Loucy (cell line): ENCODE measurements at regions not wholly inside any gene's neighbourhood (a gene's known extent, or its start where the extent isn't known, plus 50 kb on each side); places are given as distances from the start of the nearest gene placed in this dataset.

Source experiments
- H2AFZ ChIP-seq: fragments of 200-600 bp; sonication (generic); 2 replicates; pipeline ENCODE4 v1.6.0; 2016; ENCODE audit warnings: antibody characterized with exemption, mild to moderate bottlenecking, low read length, moderate library complexity
- H3F3A ChIP-seq: fragments of 200-600 bp; 2 replicates; pipeline ENCODE4 v1.6.0; 2016; ENCODE audit warnings: antibody characterized with exemption, low read depth, mild to moderate bottlenecking
- H3K27me3 ChIP-seq: fragments of 200-600 bp; sonication (generic); 2 replicates; pipeline ENCODE4 v1.6.1; 2014; ENCODE audit warnings: low read length, mild to moderate bottlenecking; ENCODE audit not compliant: insufficient read depth, poor library complexity, severe bottlenecking
- H3K36me3 ChIP-seq: fragments of 200-600 bp; sonication (generic); 2 replicates; pipeline ENCODE4 v1.6.1; 2016; ENCODE audit warnings: low read length; ENCODE audit not compliant: insufficient read depth
- H3K4me1 ChIP-seq: fragments of 200-600 bp; sonication (generic); 2 replicates; pipeline ENCODE4 v1.5.1; 2014; ENCODE audit warnings: low read length, mild to moderate bottlenecking; ENCODE audit not compliant: insufficient read depth, poor library complexity, severe bottlenecking
- H3K4me2 ChIP-seq: fragments of 200-600 bp; sonication (generic); 2 replicates; pipeline ENCODE4 v1.6.0; 2014; ENCODE audit warnings: antibody characterized with exemption, low read length, low read depth, mild to moderate bottlenecking; ENCODE audit not compliant: poor library complexity, severe bottlenecking
- H3K4me3 ChIP-seq: fragments of 200-600 bp; sonication (generic); 2 replicates; pipeline ENCODE4 v1.5.1; 2014; ENCODE audit warnings: low read length, mild to moderate bottlenecking, mixed read lengths; ENCODE audit not compliant: poor library complexity, severe bottlenecking
- H3K79me2 ChIP-seq: fragments of 200-600 bp; sonication (generic); 2 replicates; pipeline ENCODE4 v1.6.1; 2014; ENCODE audit warnings: low read length; ENCODE audit not compliant: insufficient read depth
- H3K9ac ChIP-seq: fragments of 200-600 bp; sonication (generic); 2 replicates; pipeline ENCODE4 v1.6.0; 2014; ENCODE audit warnings: mild to moderate bottlenecking, low read depth, low read length, moderate library complexity; ENCODE audit not compliant: poor library complexity, severe bottlenecking
- H3K9me2 ChIP-seq: fragments of 200-600 bp; sonication (generic); replicated peaks from 2 replicates; pipeline ENCODE4 v1.6.1; 2016; ENCODE audit warnings: low read depth, low read length, mixed read lengths
- H3K9me3 ChIP-seq: fragments of 200-600 bp; sonication (generic); 2 replicates; pipeline ENCODE4 v1.6.1; 2014; ENCODE audit warnings: mild to moderate bottlenecking, antibody characterized with exemption, low read length, low read depth; ENCODE audit not compliant: insufficient read depth
- H4K20me1 ChIP-seq: fragments of 200-600 bp; sonication (generic); 2 replicates; pipeline ENCODE4 v1.6.0; 2014; ENCODE audit warnings: antibody characterized with exemption, low read length, mild to moderate bottlenecking; ENCODE audit not compliant: insufficient read depth, poor library complexity, severe bottlenecking
- EZH2phosphoT487 ChIP-seq: fragments of 200-600 bp; IDR thresholded peaks from 2 replicates; pipeline ENCODE4 v1.6.1; 2018; ENCODE audit warnings: antibody characterized with exemption, mild to moderate bottlenecking, moderate library complexity, borderline replicate concordance
- TF ChIP-seq, protein P1 (sequence below): fragments of 200-600 bp; sonication (generic); conservative IDR thresholded peaks from 2 replicates; pipeline ENCODE4 v1.5.1; 2014; ENCODE audit warnings: mild to moderate bottlenecking, antibody characterized with exemption, low read length

DNA sequence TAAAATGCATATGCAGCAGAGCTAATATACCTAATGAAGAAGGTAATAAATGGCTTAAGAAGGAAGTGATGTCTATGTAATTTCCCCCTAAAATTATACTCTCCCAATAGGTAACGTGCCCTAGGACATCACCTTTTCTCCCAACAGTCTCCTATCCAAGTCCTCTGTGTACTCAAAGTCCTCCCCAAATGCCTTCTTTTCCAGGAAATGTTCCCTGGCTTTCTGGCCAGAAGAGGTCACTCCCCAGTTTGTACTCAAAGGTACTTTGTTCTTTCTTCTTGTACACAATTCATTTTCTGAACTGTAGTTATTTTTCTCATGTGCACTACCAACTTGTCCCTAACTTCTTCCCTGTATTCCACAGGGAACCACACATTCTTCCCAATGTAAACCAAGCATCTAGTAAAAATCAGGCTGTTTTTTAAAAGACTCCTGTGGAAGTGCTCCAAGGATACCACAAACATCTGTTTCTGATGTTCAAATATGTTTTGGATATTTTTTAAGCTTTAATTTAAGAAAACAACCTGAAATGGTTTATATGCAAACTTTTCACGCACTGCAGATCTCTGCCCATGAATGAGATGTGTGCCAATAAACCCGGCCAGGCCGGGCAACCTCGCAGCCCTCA is 262.3 kb upstream of the KLF14 start:
- no peaks in the 10 kb centered on the region for H3K9me2 ChIP-seq
- no peaks in the 10 kb centered on the region for H3K27me3 ChIP-seq
- peak overlapping the region; percentile 35 for H3K9ac ChIP-seq
- peak overlapping the region; percentile 25 for H3K4me3 ChIP-seq
- H3K36me3 ChIP-seq, result no peaks in the 10 kb centered on the region
- H2AFZ ChIP-seq, result peak overlapping the region; percentile 51; the same call in 1 of the 2 replicates
- TF ChIP-seq, protein P1, sequence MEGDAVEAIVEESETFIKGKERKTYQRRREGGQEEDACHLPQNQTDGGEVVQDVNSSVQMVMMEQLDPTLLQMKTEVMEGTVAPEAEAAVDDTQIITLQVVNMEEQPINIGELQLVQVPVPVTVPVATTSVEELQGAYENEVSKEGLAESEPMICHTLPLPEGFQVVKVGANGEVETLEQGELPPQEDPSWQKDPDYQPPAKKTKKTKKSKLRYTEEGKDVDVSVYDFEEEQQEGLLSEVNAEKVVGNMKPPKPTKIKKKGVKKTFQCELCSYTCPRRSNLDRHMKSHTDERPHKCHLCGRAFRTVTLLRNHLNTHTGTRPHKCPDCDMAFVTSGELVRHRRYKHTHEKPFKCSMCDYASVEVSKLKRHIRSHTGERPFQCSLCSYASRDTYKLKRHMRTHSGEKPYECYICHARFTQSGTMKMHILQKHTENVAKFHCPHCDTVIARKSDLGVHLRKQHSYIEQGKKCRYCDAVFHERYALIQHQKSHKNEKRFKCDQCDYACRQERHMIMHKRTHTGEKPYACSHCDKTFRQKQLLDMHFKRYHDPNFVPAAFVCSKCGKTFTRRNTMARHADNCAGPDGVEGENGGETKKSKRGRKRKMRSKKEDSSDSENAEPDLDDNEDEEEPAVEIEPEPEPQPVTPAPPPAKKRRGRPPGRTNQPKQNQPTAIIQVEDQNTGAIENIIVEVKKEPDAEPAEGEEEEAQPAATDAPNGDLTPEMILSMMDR, result no peak
- TF ChIP-seq EZH2phosphoT487, result no peak
- H3K4me1 ChIP-seq, result peaks cover 20% of the 10 kb centered on the region
- no peaks in the 10 kb centered on the region for H3K9me3 ChIP-seq
- no peaks in the 10 kb centered on the region for H3F3A ChIP-seq
- H3K79me2 ChIP-seq, result no peaks in the 10 kb centered on the region
- no peaks in the 10 kb centered on the region for H4K20me1 ChIP-seq
- H3K4me2 ChIP-seq, result peak overlapping the region; percentile 63

DNA sequence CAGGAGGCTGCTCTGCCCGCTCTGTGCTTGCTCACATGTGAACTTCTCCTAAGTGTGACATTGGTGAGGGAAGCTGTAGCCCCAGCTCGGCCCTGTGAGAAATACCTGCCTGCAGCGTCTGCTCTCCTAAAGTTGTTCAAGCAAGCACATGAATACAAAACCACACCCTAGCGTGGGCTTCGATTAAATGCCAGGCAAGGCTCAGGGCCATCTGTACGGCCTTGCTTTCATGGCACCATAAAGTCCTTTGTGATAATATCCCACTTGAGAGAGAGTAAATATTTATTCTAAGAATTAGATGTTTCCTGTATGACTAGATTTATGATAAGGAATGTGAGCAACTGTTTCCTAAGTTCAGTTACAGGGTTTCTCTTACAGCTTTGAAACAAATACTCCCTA is 262.8 kb upstream of the KLF14 start:
- Histone ChIP-seq H3K4me3 (peak overlapping the region; percentile 25), H3F3A (no peaks in the 10 kb centered on the region), H3K27me3 (no peaks in the 10 kb centered on the region), H3K4me2 (peak overlapping the region; percentile 63), H3K9me3 (no peaks in the 10 kb centered on the region), H3K9ac (peak overlapping the region; percentile 35), H3K79me2 (no peaks in the 10 kb centered on the region), H3K36me3 (no peaks in the 10 kb centered on the region), H4K20me1 (no peaks in the 10 kb centered on the region), H3K9me2 (no peaks in the 10 kb centered on the region), H3K4me1 (peaks cover 20% of the 10 kb centered on the region), H2AFZ (peak overlapping the region; percentile 51; the same call in 1 of the 2 replicates)
- TF ChIP-seq, protein P1, result no peak
- TF ChIP-seq EZH2phosphoT487, result no peak

DNA sequence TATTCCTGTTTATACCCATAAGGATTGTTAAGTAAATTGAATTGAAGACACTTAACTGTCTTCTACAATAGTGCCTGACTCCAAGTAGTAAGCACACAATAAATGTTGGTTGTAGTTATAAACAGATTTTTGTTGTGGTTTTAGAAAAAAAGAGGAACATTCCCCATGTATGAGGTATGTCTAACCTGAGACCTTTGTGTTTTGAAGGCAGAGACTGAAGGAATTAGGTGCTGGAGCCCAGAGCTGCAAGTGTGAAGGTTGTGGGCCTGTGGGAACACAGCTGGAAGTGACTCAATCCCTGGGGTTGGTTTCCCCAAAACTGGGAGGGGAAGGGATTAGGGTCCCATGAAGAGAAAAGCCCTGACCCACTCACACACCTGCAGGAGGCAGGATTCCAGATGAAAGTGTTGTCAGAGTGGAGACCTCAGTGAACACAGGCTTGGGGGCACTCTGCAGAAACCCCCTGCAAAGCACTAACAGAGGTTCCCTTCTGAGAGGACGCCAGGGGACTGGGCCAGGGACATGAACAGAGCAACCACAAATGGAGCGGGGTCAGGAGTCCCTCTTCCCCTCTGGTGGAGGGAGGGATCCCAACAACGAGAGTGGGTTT is 265.1 kb upstream of the KLF14 start:
- Histone ChIP-seq H3F3A (no peaks in the 10 kb centered on the region), H3K79me2 (no peaks in the 10 kb centered on the region), H3K27me3 (no peaks in the 10 kb centered on the region), H3K36me3 (no peaks in the 10 kb centered on the region), H3K4me2 (no peak overlapping the region), H3K9ac (no peak overlapping the region), H4K20me1 (no peaks in the 10 kb centered on the region), H3K9me2 (no peaks in the 10 kb centered on the region), H2AFZ (no peak overlapping the region), H3K9me3 (no peaks in the 10 kb centered on the region), H3K4me3 (no peak overlapping the region), H3K4me1 (peaks cover 20% of the 10 kb centered on the region)
- no peak for TF ChIP-seq EZH2phosphoT487
- TF ChIP-seq, protein P1, result no peak
